Ovary (tissue), 7 donors: ENCODE measurements at regions not wholly inside any gene's neighbourhood (a gene's known extent, or its start where the extent isn't known, plus 50 kb on each side); places are given as distances from the start of the nearest gene placed in this dataset.

Experiments
- DNase-seq, 5 donors: peaks; one replicate each; pipeline ENCODE4 v3.0.0-alpha.2; 2019 to 2020
- H3K27ac ChIP-seq, 2 donors: fragments of 200-600 bp; one replicate each; pipeline versions ENCODE4 v1.5.1 to v1.8.0; 2019 to 2022
- H3K27me3 ChIP-seq: fragments of 200-600 bp; one replicate; pipeline ENCODE4 v1.8.0; 2022
- H3K36me3 ChIP-seq: fragments of 200-600 bp; sonication (generic); one replicate; pipeline ENCODE4 v1.5.1; 2019
- H3K4me1 ChIP-seq: one replicate; pipeline ENCODE4 v1.8.1; 2013; ENCODE audit warnings: mild to moderate bottlenecking, moderate library complexity; ENCODE audit not compliant: insufficient read depth
- H3K4me3 ChIP-seq: fragments of 200-600 bp; sonication (generic); one replicate; pipeline ENCODE4 v1.5.1; 2017
- H3K9me3 ChIP-seq, 2 donors: fragments of 200-600 bp in 1 of 2; sonication (generic) in 1 of 2; one replicate each; pipeline versions ENCODE4 v1.5.1 to v1.8.1; 2013 to 2019; ENCODE audit warnings: mild to moderate bottlenecking in 1 of 2, moderate library complexity in 1 of 2
- CTCF ChIP-seq, 3 donors: fragments of 450-650 bp in 2 of 3; fragments of 200-600 bp in 1 of 3; IDR thresholded peaks; one replicate each; pipeline versions ENCODE4 v1.5.1 to v1.8.0; 2016 to 2022; ENCODE audit warnings: antibody characterized with exemption in 3 of 3, mild to moderate bottlenecking in 1 of 3
- EP300 ChIP-seq: sonication (generic); formaldehyde crosslinking; IDR thresholded peaks from one replicate; pipeline ENCODE4 v1.6.1; 2017; ENCODE audit warnings: antibody characterized with exemption
- POLR2A ChIP-seq: fragments of 450-650 bp; IDR thresholded peaks from one replicate; pipeline ENCODE4 v1.6.1; 2017; ENCODE audit warnings: antibody characterized with exemption, mild to moderate bottlenecking, moderate library complexity
- WGBS, 3 donors: extraction: QIAGEN DNeasy Blood & Tissue Kit in 1 of 3; methylation state at CpG; one replicate each; pipeline versions ENCODE4 v1.1.5 to v1.1.7; 2013 to 2017; 5-methylcytosine and 5-hydroxymethylcytosine counted together
- intact Hi-C, 4 donors: fragments of 100-400 bp; cut with DNase I; formaldehyde crosslinking; loops; one replicate each; pipeline versions ENCODE4 v1.11.0 to v1.15.1; 2022 to 2023
- donor health status: DM: no; HTN: no; CAD: no; lungs with moderate emphysema.
- donor health status: DM: no; HTN: no; CAD: no.
- donor health status: Bipolar disorder and iron deficiency.
- donor health status: DM: no; HTN: no; CAD: no.
- donor health status: DM: yes; HTN: yes; CAD: no.

GRCh38 chr21:35238119-35238518 lies 189.0 kb upstream of the RUNX1 start:
- no peak for DNase-seq
- no peaks in the 10 kb centered on the region for H3K27me3 ChIP-seq
- intact Hi-C loops = no loop called here
- no peak overlapping the region for H3K27ac ChIP-seq
- no peak overlapping the region for H3K4me3 ChIP-seq
- TF ChIP-seq POLR2A = no peak
- TF ChIP-seq EP300 = no peak
- no peak for TF ChIP-seq CTCF (IDR thresholded peaks at IDR 0.05)
- no peaks in the 10 kb centered on the region for H3K9me3 ChIP-seq
- 91 to 93% (median 92%) methylated on average over 2 of the region's 2 CpGs for WGBS, 3 donors
- no peaks in the 10 kb centered on the region for H3K36me3 ChIP-seq
- no peaks in the 10 kb centered on the region for H3K4me1 ChIP-seq

DNA sequence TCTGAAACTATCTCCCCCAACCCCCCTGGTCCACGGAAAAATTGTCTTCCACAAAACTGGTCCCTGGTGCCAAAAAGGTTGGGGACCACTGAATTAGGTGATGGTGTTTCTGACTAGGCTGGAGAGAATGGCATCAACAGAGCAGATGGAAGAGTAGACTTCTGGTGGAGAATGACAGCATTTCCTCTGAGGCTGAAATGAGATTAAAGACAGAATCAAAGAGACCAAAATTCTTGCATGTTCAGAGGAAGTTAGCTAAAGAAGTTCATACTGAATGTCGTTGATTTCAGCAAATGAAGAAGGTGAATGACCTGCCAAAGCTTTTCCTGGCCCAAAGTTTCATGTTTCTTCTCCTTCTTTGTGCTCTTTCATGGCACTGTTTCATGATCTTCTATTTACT lies 188.2 kb upstream of the RUNX1 start:
- Histone ChIP-seq H3K27me3 (no peaks in the 10 kb centered on the region), H3K27ac (no peak overlapping the region), H3K9me3 (no peaks in the 10 kb centered on the region), H3K4me3 (no peak overlapping the region), H3K36me3 (no peaks in the 10 kb centered on the region), H3K4me1 (peaks cover 2% of the 10 kb centered on the region)
- DNase-seq = no peak
- TF ChIP-seq EP300 (no peak), CTCF (IDR thresholded peaks at IDR 0.05) (no peak), POLR2A (no peak)
- intact Hi-C loops = no loop called here
- 88 to 94% (median 89%) methylated on average over 2 of the region's 2 CpGs for WGBS, 3 donors

DNA sequence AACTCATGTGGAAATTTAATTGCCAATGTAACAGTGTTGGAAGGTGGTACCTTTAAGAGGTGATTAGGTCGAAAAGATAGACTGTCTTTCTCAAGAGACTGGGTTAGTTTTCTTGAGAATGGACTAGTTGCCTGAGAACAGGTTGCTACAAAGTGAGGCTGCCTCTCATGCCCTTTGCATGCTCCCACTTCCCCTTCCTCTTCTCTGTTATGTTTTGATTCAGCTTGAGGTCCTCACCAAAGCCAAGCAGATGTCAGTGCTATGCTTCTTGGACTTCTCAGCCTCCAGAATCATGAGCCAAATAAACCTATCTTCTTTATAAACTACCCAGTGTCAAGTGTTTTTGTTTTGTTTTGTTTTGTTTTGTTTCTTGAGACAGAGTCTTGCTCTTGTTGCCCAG lies 187.0 kb upstream of the RUNX1 start:
- no peaks in the 10 kb centered on the region for H3K36me3 ChIP-seq
- no peak for DNase-seq
- H3K4me1 ChIP-seq = peaks cover 5% of the 10 kb centered on the region
- no peak overlapping the region for H3K27ac ChIP-seq
- no peaks in the 10 kb centered on the region for H3K9me3 ChIP-seq
- 95 to 96% (median 95%) methylated on average over 1 of the region's 1 CpG for WGBS, 3 donors
- H3K27me3 ChIP-seq = no peaks in the 10 kb centered on the region
- no peak for TF ChIP-seq CTCF (IDR thresholded peaks at IDR 0.05)
- TF ChIP-seq POLR2A = no peak
- TF ChIP-seq EP300 = no peak
- H3K4me3 ChIP-seq = no peak overlapping the region
- intact Hi-C loops = no loop called here

DNA sequence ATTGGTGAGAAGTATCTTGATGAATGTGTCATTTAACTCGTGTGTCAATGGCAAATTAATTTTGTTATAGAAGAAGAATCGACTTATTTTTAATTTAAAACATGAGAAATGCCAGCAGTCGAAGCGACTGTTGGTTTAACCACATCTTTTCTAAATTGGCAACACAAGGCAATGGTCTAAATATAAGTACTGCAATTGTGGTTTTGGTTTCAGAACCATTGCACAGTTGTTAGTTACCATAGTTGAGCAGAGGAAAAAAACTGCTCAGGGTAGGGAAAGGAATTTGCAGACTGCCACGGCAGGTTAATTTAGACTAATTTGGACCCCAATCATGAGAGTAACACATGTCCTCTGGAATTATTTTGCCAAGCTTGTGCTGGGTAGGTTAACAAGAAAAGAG lies 185.6 kb upstream of the RUNX1 start:
- TF ChIP-seq CTCF (IDR thresholded peaks at IDR 0.05) = no peak
- TF ChIP-seq EP300 = no peak
- TF ChIP-seq POLR2A = no peak
- Histone ChIP-seq H3K27ac (no peak overlapping the region), H3K36me3 (no peaks in the 10 kb centered on the region), H3K27me3 (no peaks in the 10 kb centered on the region), H3K4me3 (no peak overlapping the region), H3K9me3 (no peaks in the 10 kb centered on the region), H3K4me1 (peaks cover 5% of the 10 kb centered on the region)
- intact Hi-C loops = no loop called here
- WGBS, 3 donors = 79 to 85% (median 82%) methylated on average over 5 of the region's 5 CpGs
- DNase-seq = no peak

- H3K9me3 ChIP-seq = no peaks in the 10 kb centered on the region
- TF ChIP-seq POLR2A (no peak), EP300 (no peak), CTCF (IDR thresholded peaks at IDR 0.05) (no peak)
- H3K27me3 ChIP-seq = no peaks in the 10 kb centered on the region
- H3K27ac ChIP-seq = no peak overlapping the region
- intact Hi-C loops = no loop called here
- H3K4me3 ChIP-seq = no peak overlapping the region
- WGBS, 3 donors = 94 to 98% (median 98%) methylated on average over 3 of the region's 3 CpGs
- no peaks in the 10 kb centered on the region for H3K36me3 ChIP-seq
- no peak for DNase-seq
- peaks cover 6% of the 10 kb centered on the region for H3K4me1 ChIP-seq
Observed at GRCh38 chr21:35233756-35234155, 184.7 kb upstream of the RUNX1 start.
